ENCODE measurements at regions not wholly inside any gene's neighbourhood (a gene's known extent, or its start where the extent isn't known, plus 50 kb on each side); places are given as distances from the start of the nearest gene placed in this dataset.
A peak's percentile ranks its signal among the peaks of the same experiment; 100 is the strongest.

GRCh38 chr5:135230251-135230925, 168.6 kb downstream of the MACROH2A1 start (continued):
- TF ChIP-seq PAX8 (CRISPR knock-in tag; IDR thresholded peaks at IDR 0.05; ENCODE audit: borderline replicate concordance) (no peak), SIX1 (CRISPR knock-in tag; IDR thresholded peaks at IDR 0.05; ENCODE audit: borderline replicate concordance) (no peak), ARID2 (CRISPR knock-in tag; IDR thresholded peaks at IDR 0.05; ENCODE audit: borderline replicate concordance) (no peak), ZFP91 (CRISPR knock-in tag; IDR thresholded peaks at IDR 0.05; ENCODE audit: borderline replicate concordance) (peak; percentile 10; the same call in 1 of the 2 replicates), ZNF317 (CRISPR knock-in tag; IDR thresholded peaks at IDR 0.05) (no peak), ZBTB33 (CRISPR knock-in tag; IDR thresholded peaks at IDR 0.05) (peak; percentile 64), ZNF614 (CRISPR knock-in tag; IDR thresholded peaks at IDR 0.05; ENCODE audit: borderline replicate concordance) (no peak), ZNF737 (CRISPR knock-in tag; IDR thresholded peaks at IDR 0.05; ENCODE audit: borderline replicate concordance) (no peak), MED13 (CRISPR knock-in tag; IDR thresholded peaks at IDR 0.05) (no peak), GATAD2A (CRISPR knock-in tag; IDR thresholded peaks at IDR 0.05) (peak; percentile 24; the same call in 1 of the 2 replicates)

Measured in HepG2 (cell line).